A549 (cell line): ENCODE measurements at regions not wholly inside any gene's neighbourhood (a gene's known extent, or its start where the extent isn't known, plus 50 kb on each side); places are given as distances from the start of the nearest gene placed in this dataset.

ENCODE experiments used
- ATAC-seq, 2 experiments: fragments of 200-7000 bp in 1 of 2; fragments of >200 bp in 1 of 2; cut with Nextera tagmentation in 1 of 2; cut with Tn5 transposase in 1 of 2; 3 replicates each; pipeline versions ENCODE4 v1.8.0 to v1.9.1; 2018 to 2020; ENCODE audit warnings: mild to moderate bottlenecking in 1 of 2, moderate library complexity in 1 of 2
- CTCF ChIA-PET: fragments of 300-600 bp; sonication (Branson Sonifier 250); formaldehyde crosslinking; extraction: SDS; loops from one replicate; lab custom pipeline; 2021; ENCODE audit warnings: antibody characterized with exemption, inconsistent platforms; lab: Yijun Ruan, JAX
- POLR2A ChIA-PET: fragments of 350-600 bp; formaldehyde crosslinking; extraction: SDS; loops from one replicate; lab custom pipeline; 2021; ENCODE audit warnings: antibody characterized with exemption, inconsistent platforms; lab: Yijun Ruan, JAX
- DNase-seq, 2 experiments: peaks; one replicate each; pipeline versions ENCODE4 v3.0.0 to v3.0.0-alpha.2; 2011 to 2016; ENCODE audit warnings: low read depth in 1 of 2, low spot score in 1 of 2
- FAIRE-seq: peaks from 2 replicates; lab custom pipeline; 2011; peaks lifted over from hg19 to GRCh38; lab: Jason Lieb, UNC
- H3K27ac ChIP-seq, 2 experiments: fragments of >200 bp; sonication (Bioruptor Twin); formaldehyde crosslinking; 3 replicates each; pipeline ENCODE4 v1.5.1; 2016 to 2017
- H3K4me1 ChIP-seq: fragments of >200 bp; sonication (Bioruptor Twin); formaldehyde crosslinking; 3 replicates; pipeline ENCODE4 v1.6.1; 2016
- H3K4me2 ChIP-seq: fragments of >200 bp; sonication (Bioruptor Twin); formaldehyde crosslinking; 3 replicates; pipeline ENCODE4 v1.6.1; 2016
- H3K4me3 ChIP-seq: fragments of >200 bp; sonication (Bioruptor Twin); formaldehyde crosslinking; 3 replicates; pipeline ENCODE4 v1.5.1; 2016
- H3K9me3 ChIP-seq: fragments of >200 bp; sonication (Bioruptor Twin); formaldehyde crosslinking; 3 replicates; pipeline ENCODE4 v1.6.1; 2016
- CBX2 ChIP-seq: fragments of 200-600 bp; sonication (generic); IDR thresholded peaks from 2 replicates; pipeline ENCODE4 v1.6.1; 2016; ENCODE audit warnings: low read depth, mild to moderate bottlenecking, borderline replicate concordance
- CEBPB ChIP-seq, 2 experiments: fragments of >200 bp in 1 of 2; sonication (Bioruptor Twin) in 1 of 2; formaldehyde crosslinking in 1 of 2; IDR thresholded peaks; 2 replicates each; pipeline ENCODE4 v1.6.1; 2012 to 2016
- CHD2 ChIP-seq: fragments of 150-350 bp; IDR thresholded peaks from 2 replicates; pipeline ENCODE4 v1.6.1; 2014; ENCODE audit warnings: low read length; ENCODE audit not compliant: partially characterized antibody
- CHD4 ChIP-seq: fragments of 200-600 bp; sonication (generic); IDR thresholded peaks from 2 replicates; pipeline ENCODE4 v1.6.1; 2016; ENCODE audit warnings: antibody characterized with exemption, mild to moderate bottlenecking, borderline replicate concordance
- EHF ChIP-seq: fragments of 250-450 bp; sonication (Bioruptor Pico); IDR thresholded peaks from 2 replicates; pipeline ENCODE4 v1.5.0; 2020; ENCODE audit warnings: mild to moderate bottlenecking
- EP300 ChIP-seq, 2 experiments: fragments of >200 bp; sonication (Bioruptor Twin); formaldehyde crosslinking; IDR thresholded peaks; 2 replicates in 1 of 2; 3 replicates in 1 of 2; pipeline ENCODE4 v1.6.1; 2016 to 2017
- ESRRA ChIP-seq: fragments of 150-350 bp; IDR thresholded peaks from 2 replicates; pipeline ENCODE4 v1.6.1; 2014; ENCODE audit warnings: mild to moderate bottlenecking, low read length, borderline replicate concordance
- GATA3 ChIP-seq: IDR thresholded peaks from 2 replicates; pipeline ENCODE4 v1.6.1; 2012; ENCODE audit warnings: borderline replicate concordance
- HDAC2 ChIP-seq: fragments of 200-600 bp; sonication (generic); IDR thresholded peaks from 2 replicates; pipeline ENCODE4 v1.6.1; 2016
- HEYL ChIP-seq: fragments of 250-450 bp; sonication (Bioruptor Pico); IDR thresholded peaks from 2 replicates; pipeline ENCODE4 v1.8.0; 2021; ENCODE audit warnings: mild to moderate bottlenecking, moderate library complexity
- HOXA7 ChIP-seq: fragments of 250-450 bp; sonication (Bioruptor Pico); IDR thresholded peaks from 2 replicates; pipeline ENCODE4 v1.5.0; 2020; ENCODE audit warnings: mild to moderate bottlenecking, moderate library complexity
- HOXB5 ChIP-seq: fragments of 250-450 bp; sonication (Bioruptor Pico); IDR thresholded peaks from 2 replicates; pipeline ENCODE4 v1.5.0; 2020; ENCODE audit warnings: mild to moderate bottlenecking, moderate library complexity
- KDM1A ChIP-seq: fragments of 200-600 bp; sonication (generic); IDR thresholded peaks from 2 replicates; pipeline ENCODE4 v1.6.1; 2016; ENCODE audit warnings: low read depth, mild to moderate bottlenecking
- MAFK ChIP-seq: fragments of 450-650 bp; IDR thresholded peaks from 2 replicates; pipeline ENCODE4 v1.6.1; 2014; ENCODE audit not compliant: partially characterized antibody
- MYC ChIP-seq: IDR thresholded peaks from 2 replicates; pipeline ENCODE4 v1.6.1; 2012; ENCODE audit warnings: mild to moderate bottlenecking, inconsistent platforms, low read length, improper control_type of control experiment, borderline replicate concordance
- NPAS2 ChIP-seq: fragments of 250-450 bp; sonication (Bioruptor Pico); IDR thresholded peaks from 2 replicates; pipeline ENCODE4 v1.8.0; 2022; ENCODE audit warnings: mild to moderate bottlenecking, moderate library complexity, borderline replicate concordance
- PHF8 ChIP-seq: fragments of 200-600 bp; sonication (generic); IDR thresholded peaks from 2 replicates; pipeline ENCODE4 v1.6.1; 2016; ENCODE audit warnings: low read depth, mild to moderate bottlenecking, antibody characterized with exemption, moderate library complexity, borderline replicate concordance
- POLR2AphosphoS2 ChIP-seq: conservative IDR thresholded peaks from 2 replicates; pipeline ENCODE4 v1.6.1; 2012; ENCODE audit warnings: low read length, improper control_type of control experiment, inconsistent platforms
- RAD21 ChIP-seq, 2 experiments: fragments of >200 bp in 1 of 2; sonication (Bioruptor Twin) in 1 of 2; formaldehyde crosslinking in 1 of 2; IDR thresholded peaks in 1 of 2; conservative IDR thresholded peaks in 1 of 2; 2 replicates in 1 of 2; 3 replicates in 1 of 2; pipeline ENCODE4 v1.6.1; 2012 to 2018; ENCODE audit warnings: inconsistent platforms in 1 of 2
- RARB ChIP-seq: fragments of 250-450 bp; sonication (Bioruptor Pico); IDR thresholded peaks from 2 replicates; pipeline ENCODE4 v1.8.0; 2021; ENCODE audit warnings: mild to moderate bottlenecking, moderate library complexity
- RCOR1 ChIP-seq: fragments of 150-350 bp; IDR thresholded peaks from 2 replicates; pipeline ENCODE4 v1.6.1; 2014; ENCODE audit warnings: antibody characterized with exemption, low read length, low read depth
- RFX5 ChIP-seq: fragments of 450-650 bp; IDR thresholded peaks from 2 replicates; pipeline ENCODE4 v1.7.1; 2014; ENCODE audit warnings: antibody characterized with exemption, mild to moderate bottlenecking, moderate library complexity
- RNF2 ChIP-seq: fragments of 200-600 bp; sonication (generic); IDR thresholded peaks from 2 replicates; pipeline ENCODE4 v1.6.1; 2016; ENCODE audit warnings: low read depth, mild to moderate bottlenecking, antibody characterized with exemption, moderate library complexity, borderline replicate concordance
- SMC3 ChIP-seq: fragments of >200 bp; sonication (Bioruptor Twin); formaldehyde crosslinking; IDR thresholded peaks from 3 replicates; pipeline ENCODE4 v1.6.1; 2018; ENCODE audit warnings: inconsistent platforms
- SREBF2 ChIP-seq: fragments of 450-650 bp; IDR thresholded peaks from 2 replicates; pipeline ENCODE4 v1.6.1; 2014; ENCODE audit warnings: mild to moderate bottlenecking, moderate library complexity
- TP53 ChIP-seq: fragments of 250-450 bp; sonication (Bioruptor Pico); IDR thresholded peaks from 2 replicates; pipeline ENCODE4 v1.5.0; 2021; ENCODE audit warnings: mild to moderate bottlenecking, moderate library complexity
- ZFP36 ChIP-seq: fragments of 450-650 bp; IDR thresholded peaks from 2 replicates; pipeline ENCODE4 v1.6.1; 2014; ENCODE audit warnings: borderline replicate concordance; ENCODE audit not compliant: partially characterized antibody
- WGBS: methylation state at CpG from one replicate; pipeline ENCODE4 v1.1.6; 2017; ENCODE audit errors: missing lambda C conversion rate; 5-methylcytosine and 5-hydroxymethylcytosine counted together
- TF ChIP-seq, protein P1 (sequence below): IDR thresholded peaks from 2 replicates; pipeline ENCODE4 v1.6.1; 2012
- TF ChIP-seq, protein P2 (sequence below): IDR thresholded peaks from 2 replicates; pipeline ENCODE4 v1.6.1; 2012
- TF ChIP-seq, protein P3 (sequence below): fragments of 150-350 bp; IDR thresholded peaks from 2 replicates; pipeline ENCODE4 v1.6.1; 2014; ENCODE audit warnings: low read depth, mild to moderate bottlenecking, low read length
- TF ChIP-seq, protein P4 (sequence below): fragments of 200-600 bp; sonication (generic); IDR thresholded peaks from 2 replicates; pipeline ENCODE4 v1.6.1; 2016; ENCODE audit warnings: antibody characterized with exemption, mild to moderate bottlenecking, moderate library complexity
- TF ChIP-seq, protein P5 (sequence below): fragments of >200 bp; sonication (Bioruptor Twin); formaldehyde crosslinking; IDR thresholded peaks from 2 replicates; pipeline ENCODE4 v1.6.1; 2016

DNA sequence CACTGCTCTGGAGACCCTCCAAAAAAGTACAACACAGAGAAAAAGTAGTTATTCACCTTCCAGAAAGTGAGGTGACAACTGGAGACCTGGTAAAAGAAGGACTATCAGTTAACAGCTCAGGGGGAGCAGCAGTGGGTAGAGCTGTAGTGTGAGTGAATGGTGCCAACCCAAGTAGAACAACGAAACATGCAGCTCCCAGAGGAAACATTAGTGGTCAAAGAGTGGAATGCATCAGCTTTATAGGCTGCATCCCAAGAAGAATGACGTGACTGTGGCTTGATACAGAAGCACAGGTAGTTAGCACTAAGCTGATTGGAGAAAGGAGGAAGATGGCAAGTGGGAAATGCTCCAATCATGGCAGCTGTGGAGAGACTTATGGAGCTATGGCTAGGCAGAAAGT lies 275.7 kb upstream of the CAMK1G start:
- FAIRE-seq (no peak), DNase-seq (no peak)
- Histone ChIP-seq H3K4me1 (no peaks in the 10 kb centered on the region), H3K9me3 (no peaks in the 10 kb centered on the region)
- ChIA-PET POLR2A (no interaction called here), CTCF (interaction anchor here (0.9 to 1.1 kb wide), 2 partner anchors 9 to 12 kb away, joined by 3 read pairs; no protein-coding TSS in a partner anchor)
- TF ChIP-seq RARB (CRISPR knock-in tag), result no peak
- TF ChIP-seq HEYL (CRISPR knock-in tag), result no peak
- TF ChIP-seq CHD4, result no peak
- no peak for TF ChIP-seq HOXA7 (CRISPR knock-in tag)
- no peak for TF ChIP-seq CBX2
- TF ChIP-seq MYC, result no peak
- no peak for TF ChIP-seq TP53
- TF ChIP-seq PHF8, result no peak
- no peak for TF ChIP-seq RFX5
- no peak for TF ChIP-seq NPAS2
- TF ChIP-seq KDM1A, result no peak
- TF ChIP-seq, protein P1, sequence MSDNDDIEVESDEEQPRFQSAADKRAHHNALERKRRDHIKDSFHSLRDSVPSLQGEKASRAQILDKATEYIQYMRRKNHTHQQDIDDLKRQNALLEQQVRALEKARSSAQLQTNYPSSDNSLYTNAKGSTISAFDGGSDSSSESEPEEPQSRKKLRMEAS, result no peak
- TF ChIP-seq MAFK, result no peak
- no peak for TF ChIP-seq HDAC2
- TF ChIP-seq EP300 (IDR thresholded peaks at IDR 0.05), result no peak
- TF ChIP-seq RNF2, result no peak
- TF ChIP-seq RCOR1, result no peak
- no peak for TF ChIP-seq SMC3
- no peak for TF ChIP-seq ZFP36
- TF ChIP-seq, protein P2, sequence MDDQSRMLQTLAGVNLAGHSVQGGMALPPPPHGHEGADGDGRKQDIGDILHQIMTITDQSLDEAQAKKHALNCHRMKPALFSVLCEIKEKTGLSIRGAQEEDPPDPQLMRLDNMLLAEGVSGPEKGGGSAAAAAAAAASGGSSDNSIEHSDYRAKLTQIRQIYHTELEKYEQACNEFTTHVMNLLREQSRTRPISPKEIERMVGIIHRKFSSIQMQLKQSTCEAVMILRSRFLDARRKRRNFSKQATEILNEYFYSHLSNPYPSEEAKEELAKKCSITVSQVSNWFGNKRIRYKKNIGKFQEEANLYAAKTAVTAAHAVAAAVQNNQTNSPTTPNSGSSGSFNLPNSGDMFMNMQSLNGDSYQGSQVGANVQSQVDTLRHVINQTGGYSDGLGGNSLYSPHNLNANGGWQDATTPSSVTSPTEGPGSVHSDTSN, result no peak
- TF ChIP-seq, all 56 proteins: peak for 0
- Histone ChIP-seq H3K4me2 (no peak overlapping the region), H3K4me3 (no peak overlapping the region), H3K27ac (no peak overlapping the region)
- no peak for ATAC-seq
- WGBS, result 21% methylated on average over 2 of the region's 2 CpGs

DNA sequence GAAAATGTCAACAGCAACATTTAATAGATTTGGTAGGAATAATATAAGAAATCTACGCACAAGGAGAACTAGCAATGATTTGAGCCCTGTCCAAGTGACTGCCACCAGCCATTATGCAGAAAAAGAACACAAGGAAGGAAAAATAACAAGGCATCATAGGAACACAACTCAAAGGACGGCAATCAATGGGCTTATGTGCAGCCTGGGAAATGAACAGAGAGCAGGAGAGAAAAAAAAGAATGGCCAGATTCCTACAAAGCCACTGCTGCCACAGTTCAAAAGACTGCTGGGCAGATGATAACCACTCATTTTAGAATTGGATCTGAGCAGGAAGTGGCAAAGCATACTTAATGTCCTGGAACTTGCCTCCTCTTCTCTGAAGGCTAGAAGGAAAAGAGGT lies 274.3 kb upstream of the CAMK1G start:
- CTCF ChIA-PET, result no interaction called here
- FAIRE-seq (no peak), ATAC-seq (no peak)

DNA sequence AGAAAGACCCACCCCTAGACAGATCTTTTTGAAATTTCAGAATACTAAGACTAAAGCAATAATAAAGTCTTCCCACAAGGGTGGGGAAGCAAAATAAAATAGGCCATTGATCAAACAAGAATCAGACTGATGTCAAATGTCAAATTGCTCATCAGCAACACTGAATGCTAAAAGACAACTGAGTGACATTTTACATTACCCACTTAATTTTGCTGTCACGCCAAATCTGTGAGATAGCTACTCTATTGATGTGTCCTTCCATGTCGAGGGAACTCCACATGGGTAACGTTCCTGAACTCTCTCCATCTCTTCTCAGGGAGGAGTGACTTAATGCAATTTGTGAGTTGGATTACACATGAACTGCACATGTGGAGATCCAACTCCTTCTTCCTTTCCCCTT lies 271.7 kb upstream of the CAMK1G start:
- CTCF ChIA-PET, result no interaction called here

More for the DNA sequence above, 274.3 kb upstream of the CAMK1G start:
- Histone ChIP-seq H3K9me3 (no peaks in the 10 kb centered on the region), H3K4me1 (no peaks in the 10 kb centered on the region), H3K4me3 (no peak overlapping the region), H3K4me2 (no peak overlapping the region), H3K27ac (no peak overlapping the region)
- 42% methylated on average over 2 of the region's 2 CpGs for WGBS
- TF ChIP-seq HEYL (CRISPR knock-in tag), result no peak
- no peak for TF ChIP-seq TP53
- TF ChIP-seq EHF (CRISPR knock-in tag), result no peak
- no peak for TF ChIP-seq POLR2AphosphoS2
- TF ChIP-seq RFX5, result no peak
- no peak for TF ChIP-seq SREBF2
- TF ChIP-seq, protein P3, sequence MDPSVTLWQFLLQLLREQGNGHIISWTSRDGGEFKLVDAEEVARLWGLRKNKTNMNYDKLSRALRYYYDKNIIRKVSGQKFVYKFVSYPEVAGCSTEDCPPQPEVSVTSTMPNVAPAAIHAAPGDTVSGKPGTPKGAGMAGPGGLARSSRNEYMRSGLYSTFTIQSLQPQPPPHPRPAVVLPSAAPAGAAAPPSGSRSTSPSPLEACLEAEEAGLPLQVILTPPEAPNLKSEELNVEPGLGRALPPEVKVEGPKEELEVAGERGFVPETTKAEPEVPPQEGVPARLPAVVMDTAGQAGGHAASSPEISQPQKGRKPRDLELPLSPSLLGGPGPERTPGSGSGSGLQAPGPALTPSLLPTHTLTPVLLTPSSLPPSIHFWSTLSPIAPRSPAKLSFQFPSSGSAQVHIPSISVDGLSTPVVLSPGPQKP, result no peak
- POLR2A ChIA-PET, result no interaction called here
- no peak for DNase-seq

More for the DNA sequence above, 271.7 kb upstream of the CAMK1G start:
- no peaks in the 10 kb centered on the region for H3K4me1 ChIP-seq
- no peak for DNase-seq
- no peak overlapping the region for H3K4me3 ChIP-seq
- no peak for ATAC-seq
- WGBS, result 22% methylated on average over 3 of the region's 3 CpGs
- no peak overlapping the region for H3K4me2 ChIP-seq
- H3K27ac ChIP-seq, result no peak overlapping the region
- POLR2A ChIA-PET, result no interaction called here
- no peak for TF ChIP-seq CEBPB (IDR thresholded peaks at IDR 0.05)
- TF ChIP-seq CHD2, result no peak
- TF ChIP-seq, protein P4, sequence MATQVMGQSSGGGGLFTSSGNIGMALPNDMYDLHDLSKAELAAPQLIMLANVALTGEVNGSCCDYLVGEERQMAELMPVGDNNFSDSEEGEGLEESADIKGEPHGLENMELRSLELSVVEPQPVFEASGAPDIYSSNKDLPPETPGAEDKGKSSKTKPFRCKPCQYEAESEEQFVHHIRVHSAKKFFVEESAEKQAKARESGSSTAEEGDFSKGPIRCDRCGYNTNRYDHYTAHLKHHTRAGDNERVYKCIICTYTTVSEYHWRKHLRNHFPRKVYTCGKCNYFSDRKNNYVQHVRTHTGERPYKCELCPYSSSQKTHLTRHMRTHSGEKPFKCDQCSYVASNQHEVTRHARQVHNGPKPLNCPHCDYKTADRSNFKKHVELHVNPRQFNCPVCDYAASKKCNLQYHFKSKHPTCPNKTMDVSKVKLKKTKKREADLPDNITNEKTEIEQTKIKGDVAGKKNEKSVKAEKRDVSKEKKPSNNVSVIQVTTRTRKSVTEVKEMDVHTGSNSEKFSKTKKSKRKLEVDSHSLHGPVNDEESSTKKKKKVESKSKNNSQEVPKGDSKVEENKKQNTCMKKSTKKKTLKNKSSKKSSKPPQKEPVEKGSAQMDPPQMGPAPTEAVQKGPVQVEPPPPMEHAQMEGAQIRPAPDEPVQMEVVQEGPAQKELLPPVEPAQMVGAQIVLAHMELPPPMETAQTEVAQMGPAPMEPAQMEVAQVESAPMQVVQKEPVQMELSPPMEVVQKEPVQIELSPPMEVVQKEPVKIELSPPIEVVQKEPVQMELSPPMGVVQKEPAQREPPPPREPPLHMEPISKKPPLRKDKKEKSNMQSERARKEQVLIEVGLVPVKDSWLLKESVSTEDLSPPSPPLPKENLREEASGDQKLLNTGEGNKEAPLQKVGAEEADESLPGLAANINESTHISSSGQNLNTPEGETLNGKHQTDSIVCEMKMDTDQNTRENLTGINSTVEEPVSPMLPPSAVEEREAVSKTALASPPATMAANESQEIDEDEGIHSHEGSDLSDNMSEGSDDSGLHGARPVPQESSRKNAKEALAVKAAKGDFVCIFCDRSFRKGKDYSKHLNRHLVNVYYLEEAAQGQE, result no peak
- no peak for TF ChIP-seq CHD4
- TF ChIP-seq, protein P5, sequence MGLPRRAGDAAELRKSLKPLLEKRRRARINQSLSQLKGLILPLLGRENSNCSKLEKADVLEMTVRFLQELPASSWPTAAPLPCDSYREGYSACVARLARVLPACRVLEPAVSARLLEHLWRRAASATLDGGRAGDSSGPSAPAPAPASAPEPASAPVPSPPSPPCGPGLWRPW, result no peak
- no peak for TF ChIP-seq HOXB5 (CRISPR knock-in tag)
- no peak for TF ChIP-seq ESRRA
- TF ChIP-seq RCOR1, result no peak
- TF ChIP-seq RAD21 (conservative IDR thresholded peaks at IDR 0.05 in 1 of 2, IDR thresholded peaks at IDR 0.05 in 1 of 2), result no peak
- no peak for TF ChIP-seq SMC3
- no peak for TF ChIP-seq POLR2AphosphoS2
- TF ChIP-seq GATA3, result no peak
- TF ChIP-seq, all 56 proteins: peak for 0
- H3K9me3 ChIP-seq, result no peaks in the 10 kb centered on the region
- FAIRE-seq, result no peak
